ENCODE measurements at regions not wholly inside any gene's neighbourhood (a gene's known extent, or its start where the extent isn't known, plus 50 kb on each side); places are given as distances from the start of the nearest gene placed in this dataset.

DNA sequence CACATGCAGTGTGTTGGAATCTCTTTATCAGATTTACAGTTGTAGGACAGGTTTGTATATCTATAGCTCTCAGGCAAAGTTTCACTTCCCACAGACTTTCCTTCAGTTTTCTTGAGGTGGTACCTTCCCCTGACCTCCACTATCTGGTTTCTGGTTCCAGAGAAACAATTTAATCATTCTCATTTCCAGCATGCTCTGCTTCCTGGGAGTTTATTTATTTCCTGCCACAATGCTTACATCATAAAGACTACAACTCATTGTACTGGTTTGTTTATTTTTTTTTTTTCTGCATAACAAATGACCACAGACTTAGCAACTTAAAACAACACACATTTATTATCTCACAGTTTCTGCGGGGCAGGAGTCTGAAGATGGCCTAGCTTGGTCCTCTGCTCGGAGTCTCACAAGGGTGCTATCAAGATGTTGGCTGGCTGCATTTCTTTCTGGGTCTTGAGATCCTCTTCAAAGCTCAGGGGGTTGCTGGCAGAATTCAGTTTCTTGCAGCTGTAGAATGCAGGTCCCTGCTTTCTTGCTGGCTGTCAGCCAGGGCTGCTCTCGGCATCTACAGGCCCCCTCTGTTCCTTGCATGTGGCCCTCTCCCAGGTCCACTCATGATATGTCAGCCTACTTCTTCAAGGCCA, 247.7 kb downstream of the ENC1 start (continued):
- TF ChIP-seq, protein P1, sequence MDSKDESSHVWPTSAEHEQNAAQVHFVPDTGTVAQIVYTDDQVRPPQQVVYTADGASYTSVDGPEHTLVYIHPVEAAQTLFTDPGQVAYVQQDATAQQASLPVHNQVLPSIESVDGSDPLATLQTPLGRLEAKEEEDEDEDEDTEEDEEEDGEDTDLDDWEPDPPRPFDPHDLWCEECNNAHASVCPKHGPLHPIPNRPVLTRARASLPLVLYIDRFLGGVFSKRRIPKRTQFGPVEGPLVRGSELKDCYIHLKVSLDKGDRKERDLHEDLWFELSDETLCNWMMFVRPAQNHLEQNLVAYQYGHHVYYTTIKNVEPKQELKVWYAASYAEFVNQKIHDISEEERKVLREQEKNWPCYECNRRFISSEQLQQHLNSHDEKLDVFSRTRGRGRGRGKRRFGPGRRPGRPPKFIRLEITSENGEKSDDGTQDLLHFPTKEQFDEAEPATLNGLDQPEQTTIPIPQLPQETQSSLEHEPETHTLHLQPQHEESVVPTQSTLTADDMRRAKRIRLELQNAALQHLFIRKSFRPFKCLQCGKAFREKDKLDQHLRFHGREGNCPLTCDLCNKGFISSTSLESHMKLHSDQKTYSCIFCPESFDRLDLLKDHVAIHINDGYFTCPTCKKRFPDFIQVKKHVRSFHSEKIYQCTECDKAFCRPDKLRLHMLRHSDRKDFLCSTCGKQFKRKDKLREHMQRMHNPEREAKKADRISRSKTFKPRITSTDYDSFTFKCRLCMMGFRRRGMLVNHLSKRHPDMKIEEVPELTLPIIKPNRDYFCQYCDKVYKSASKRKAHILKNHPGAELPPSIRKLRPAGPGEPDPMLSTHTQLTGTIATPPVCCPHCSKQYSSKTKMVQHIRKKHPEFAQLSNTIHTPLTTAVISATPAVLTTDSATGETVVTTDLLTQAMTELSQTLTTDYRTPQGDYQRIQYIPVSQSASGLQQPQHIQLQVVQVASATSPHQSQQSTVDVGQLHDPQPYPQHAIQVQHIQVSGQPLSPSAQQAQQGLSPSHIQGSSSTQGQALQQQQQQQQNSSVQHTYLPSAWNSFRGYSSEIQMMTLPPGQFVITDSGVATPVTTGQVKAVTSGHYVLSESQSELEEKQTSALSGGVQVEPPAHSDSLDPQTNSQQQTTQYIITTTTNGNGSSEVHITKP (tag by site-specific recombination; IDR thresholded peaks at IDR 0.05): peak; percentile 75
- TF ChIP-seq ZBTB20 (tag by site-specific recombination; IDR thresholded peaks at IDR 0.05) (no peak), INSM2 (tag by site-specific recombination; IDR thresholded peaks at IDR 0.05) (peak; percentile 59; the same call in 1 of the 2 replicates), ZNF157 (tag by site-specific recombination; IDR thresholded peaks at IDR 0.05) (no peak), ZNF341 (tag by site-specific recombination; IDR thresholded peaks at IDR 0.05; ENCODE audit: low read depth) (peak; percentile 69), ZNF398 (tag by site-specific recombination; IDR thresholded peaks at IDR 0.05) (0 out of 2 replicates have a peak, but pooled peaks have one; percentile 7), TRIM28 (IDR thresholded peaks at IDR 0.05; ENCODE audit: borderline replicate concordance, low read length) (peak; percentile 35; the same call in 1 of the 2 replicates), ZNF843 (tag by site-specific recombination; IDR thresholded peaks at IDR 0.05) (peak; percentile 75), ZNF621 (tag by site-specific recombination; IDR thresholded peaks at IDR 0.05) (no peak), ZNF391 (tag by site-specific recombination; IDR thresholded peaks at IDR 0.05; ENCODE audit: borderline replicate concordance, low read depth) (no peak), BCL6B (tag by site-specific recombination; IDR thresholded peaks at IDR 0.05) (0 out of 2 replicates have a peak, but pooled peaks have one; percentile 12), GLIS1 (tag by site-specific recombination; IDR thresholded peaks at IDR 0.05) (peak; percentile 88), FEZF1 (tag by site-specific recombination; IDR thresholded peaks at IDR 0.05) (peak; percentile 69; the same call in 1 of the 2 replicates), ZNF335 (tag by site-specific recombination; conservative IDR thresholded peaks at IDR 0.05) (0 out of 2 replicates have a peak, but pooled peaks have one; percentile 37), ZNF211 (tag by site-specific recombination; IDR thresholded peaks at IDR 0.05; ENCODE audit: low read depth) (no peak), ZXDB (tag by site-specific recombination; IDR thresholded peaks at IDR 0.05) (0 out of 2 replicates have a peak, but pooled peaks have one; percentile 45), ZBTB21 (tag by site-specific recombination; IDR thresholded peaks at IDR 0.05) (peak; percentile 62; the same call in 1 of the 2 replicates), REST (tag by site-specific recombination; IDR thresholded peaks at IDR 0.05) (no peak), ZEB2 (tag by site-specific recombination; IDR thresholded peaks at IDR 0.05) (0 out of 2 replicates have a peak, but pooled peaks have one; percentile 39), KLF1 (tag by site-specific recombination; IDR thresholded peaks at IDR 0.05) (no peak), ZNF133 (tag by site-specific recombination; IDR thresholded peaks at IDR 0.05) (peak; percentile 28; the same call in 1 of the 2 replicates), ZNF561 (tag by site-specific recombination; IDR thresholded peaks at IDR 0.05; ENCODE audit: borderline replicate concordance) (0 out of 2 replicates have a peak, but pooled peaks have one; percentile 27)
- TF ChIP-seq, protein P2, sequence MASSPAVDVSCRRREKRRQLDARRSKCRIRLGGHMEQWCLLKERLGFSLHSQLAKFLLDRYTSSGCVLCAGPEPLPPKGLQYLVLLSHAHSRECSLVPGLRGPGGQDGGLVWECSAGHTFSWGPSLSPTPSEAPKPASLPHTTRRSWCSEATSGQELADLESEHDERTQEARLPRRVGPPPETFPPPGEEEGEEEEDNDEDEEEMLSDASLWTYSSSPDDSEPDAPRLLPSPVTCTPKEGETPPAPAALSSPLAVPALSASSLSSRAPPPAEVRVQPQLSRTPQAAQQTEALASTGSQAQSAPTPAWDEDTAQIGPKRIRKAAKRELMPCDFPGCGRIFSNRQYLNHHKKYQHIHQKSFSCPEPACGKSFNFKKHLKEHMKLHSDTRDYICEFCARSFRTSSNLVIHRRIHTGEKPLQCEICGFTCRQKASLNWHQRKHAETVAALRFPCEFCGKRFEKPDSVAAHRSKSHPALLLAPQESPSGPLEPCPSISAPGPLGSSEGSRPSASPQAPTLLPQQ (tag by site-specific recombination; IDR thresholded peaks at IDR 0.05): peak; percentile 40; the same call in 1 of the 2 replicates

Data from HEK293 (cell line).